K562 (cell line): ENCODE measurements at regions not wholly inside any gene's neighbourhood (a gene's known extent, or its start where the extent isn't known, plus 50 kb on each side); places are given as distances from the start of the nearest gene placed in this dataset.

ENCODE experiments used
- ATAC-seq: fragments of 200-7000 bp; cut with Tn5 transposase; 3 replicates; pipeline ENCODE4 v1.9.1; 2020; ENCODE audit warnings: moderate library complexity
- BruUV-seq: library from RNA; stranded (reverse); fragments of 400-500 nt; replicated peaks from 2 replicates; lab custom pipeline; 2021; lab: Mats Ljungman, UMichigan
- CTCF ChIA-PET: fragments of 300-600 bp; formaldehyde crosslinking; extraction: SDS; loops from one replicate; lab custom pipeline; 2021; ENCODE audit warnings: low intra/inter-chr PET ratio; lab: Yijun Ruan, JAX
- POLR2A ChIA-PET: fragments of 300-600, 350-650 bp; sonication (Branson Sonifier 250); formaldehyde crosslinking; extraction: SDS; loops from one replicate; lab custom pipeline; 2021; ENCODE audit warnings: antibody characterized with exemption, inconsistent platforms; lab: Yijun Ruan, JAX
- DNase-seq, 4 experiments: peaks; one replicate each; pipeline versions ENCODE4 v3.0.0 to v3.0.0-alpha.2; 2011 to 2018; ENCODE audit warnings: low spot score in 3 of 4, mixed read lengths in 3 of 4; ENCODE audit errors: extremely low read depth in 1 of 4
- FAIRE-seq: peaks from 2 replicates; lab custom pipeline; 2011; peaks lifted over from hg19 to GRCh38; lab: Jason Lieb, UNC
- H2AFZ ChIP-seq: 2 replicates; pipeline ENCODE4 v1.6.0; 2011; ENCODE audit warnings: low read depth, low read length, control low read depth, inconsistent platforms
- H3K27ac ChIP-seq: fragments of 200-600 bp; 3 replicates; pipeline ENCODE4 v1.8.0; 2011; ENCODE audit warnings: low read depth, mild to moderate bottlenecking, control low read depth, inconsistent platforms, low read length, moderate library complexity, mixed read lengths; ENCODE audit errors: extremely low read depth
- H3K27me3 ChIP-seq, 2 experiments: fragments of 300-600 bp in 1 of 2; 2 replicates in 1 of 2; 3 replicates in 1 of 2; pipeline versions ENCODE4 v1.6.0 to v1.8.0; 2011; ENCODE audit warnings: inconsistent platforms in 2 of 2, low read length in 2 of 2, mild to moderate bottlenecking in 1 of 2, mixed read lengths in 1 of 2, moderate library complexity in 1 of 2; ENCODE audit not compliant: control insufficient read depth in 2 of 2, insufficient read depth in 2 of 2
- H3K36me3 ChIP-seq: fragments of 300-600 bp; 3 replicates; pipeline ENCODE4 v1.8.0; 2011; ENCODE audit warnings: mild to moderate bottlenecking, low read length, inconsistent platforms; ENCODE audit not compliant: control insufficient read depth, insufficient read depth
- H3K4me1 ChIP-seq, 2 experiments: fragments of 200-600 bp in 1 of 2; replicated peaks in 1 of 2; 2 replicates in 1 of 2; 3 replicates in 1 of 2; pipeline versions ENCODE4 v1.5.1 to v1.8.0; 2011; ENCODE audit warnings: inconsistent platforms in 2 of 2, low read length in 2 of 2, mild to moderate bottlenecking in 1 of 2, mixed read lengths in 1 of 2, moderate library complexity in 1 of 2; ENCODE audit not compliant: control insufficient read depth in 2 of 2, insufficient read depth in 2 of 2
- H3K4me2 ChIP-seq: 2 replicates; pipeline ENCODE4 v1.6.1; 2011; ENCODE audit warnings: low read length, control low read depth, inconsistent platforms, mixed read lengths; ENCODE audit not compliant: insufficient read depth
- H3K4me3 ChIP-seq: fragments of 200-600 bp; sonication (generic), shearing (Covaris generic); 2 replicates; pipeline ENCODE4 v1.5.1; 2016; ENCODE audit warnings: control low read depth, inconsistent platforms
- H3K79me2 ChIP-seq: fragments of 200-600 bp; 3 replicates; pipeline ENCODE4 v1.8.0; 2011; ENCODE audit warnings: low read length, inconsistent platforms; ENCODE audit not compliant: control insufficient read depth, insufficient read depth
- H3K9ac ChIP-seq, 2 experiments: 2 replicates each; pipeline versions ENCODE4 v1.6.0 to v1.6.1; 2011; ENCODE audit warnings: low read depth in 2 of 2, low read length in 2 of 2, control low read depth in 1 of 2, inconsistent platforms in 1 of 2, mild to moderate bottlenecking in 1 of 2, mixed read lengths in 1 of 2; ENCODE audit not compliant: insufficient read depth in 1 of 2
- H3K9me1 ChIP-seq: one replicate; pipeline ENCODE4 v1.6.0; 2011; ENCODE audit warnings: inconsistent platforms, mild to moderate bottlenecking, low read length, moderate library complexity; ENCODE audit not compliant: control insufficient read depth, insufficient read depth
- H3K9me3 ChIP-seq: replicated peaks from 2 replicates; pipeline ENCODE4 v1.5.1; 2011; ENCODE audit warnings: low read depth, low read length, inconsistent platforms; ENCODE audit not compliant: control insufficient read depth, insufficient read depth
- H4K20me1 ChIP-seq: replicated peaks from 2 replicates; pipeline ENCODE4 v1.6.1; 2011; ENCODE audit warnings: low read length, inconsistent platforms, mixed read lengths; ENCODE audit not compliant: control insufficient read depth, insufficient read depth
- FOXA1 ChIP-seq: fragments of 450-650 bp; IDR thresholded peaks from 2 replicates; pipeline ENCODE4 v1.6.1; 2016; ENCODE audit warnings: mild to moderate bottlenecking, borderline replicate concordance
- HDAC8 ChIP-seq: fragments of 450-650 bp; IDR thresholded peaks from 2 replicates; pipeline ENCODE4 v1.6.1; 2016; ENCODE audit warnings: mild to moderate bottlenecking, missing genetic modification characterization, moderate library complexity, missing compliant biosample characterization
- HNRNPUL1 ChIP-seq: fragments of 200-400 bp; formaldehyde crosslinking; IDR thresholded peaks from 2 replicates; pipeline ENCODE4 v1.6.1; 2017; ENCODE audit warnings: low read length
- PHF20 ChIP-seq: fragments of 450-650 bp; IDR thresholded peaks from 2 replicates; pipeline ENCODE4 v1.6.1; 2018; ENCODE audit not compliant: partially characterized antibody
- RBBP5 ChIP-seq: fragments of 200-600 bp; sonication (generic); IDR thresholded peaks from 2 replicates; pipeline ENCODE4 v1.6.1; 2012; ENCODE audit warnings: borderline replicate concordance, mild to moderate bottlenecking, low read length, control low read depth, inconsistent platforms; ENCODE audit not compliant: insufficient read depth, poor library complexity, severe bottlenecking
- SRF ChIP-seq, 2 experiments: fragments of 250-450, 450-650 bp in 1 of 2; sonication (Bioruptor Pico) in 1 of 2; sonication (generic) in 1 of 2; formaldehyde crosslinking; IDR thresholded peaks; 2 replicates each; pipeline versions ENCODE4 v1.5.0 to v1.5.1; 2020 to 2022; ENCODE audit warnings: mild to moderate bottlenecking in 1 of 2, missing genetic modification reagents in 1 of 2
- TAF15 ChIP-seq: fragments of 200-400 bp; formaldehyde crosslinking; IDR thresholded peaks from 2 replicates; pipeline ENCODE4 v1.6.1; 2017; ENCODE audit warnings: mild to moderate bottlenecking, low read depth, low read length, moderate library complexity
- TBL1XR1 ChIP-seq, 2 experiments: IDR thresholded peaks; 2 replicates each; pipeline ENCODE4 v1.6.1; 2012; ENCODE audit warnings: improper control_type of control experiment in 2 of 2, low read length in 2 of 2, mild to moderate bottlenecking in 1 of 2
- TFAM ChIP-seq: fragments of 250-450 bp; sonication (Bioruptor Pico); conservative IDR thresholded peaks from 2 replicates; pipeline ENCODE4 v1.5.0; 2021; ENCODE audit warnings: mild to moderate bottlenecking, moderate library complexity
- ZBED1 ChIP-seq: IDR thresholded peaks from 2 replicates; pipeline ENCODE4 v1.6.1; 2014
- ZKSCAN8 ChIP-seq: fragments of 200-800 bp; sonication (Bioruptor generic); IDR thresholded peaks from 2 replicates; pipeline ENCODE4 v1.6.1; 2016; ENCODE audit warnings: missing genetic modification characterization, missing compliant biosample characterization
- ZNF224 ChIP-seq: sonication (generic); formaldehyde crosslinking; IDR thresholded peaks from 2 replicates; pipeline ENCODE4 v1.8.0; 2022; ENCODE audit warnings: mild to moderate bottlenecking, missing genetic modification reagents
- WGBS: fragments of 100-300 bp; shearing (Covaris generic); methylation state at CpG from one replicate; pipeline ENCODE4 v1.1.6; 2016; ENCODE audit warnings: low coverage, mixed read lengths; ENCODE audit not compliant: insufficient coverage; ENCODE audit errors: missing lambda C conversion rate; 5-methylcytosine and 5-hydroxymethylcytosine counted together
- in situ Hi-C: fragments of 300-500 bp; cut with MboI; formaldehyde crosslinking; loops from 4 replicates; pipeline ENCODE4 v1.15.0; 2018; ENCODE audit warnings: inconsistent platforms, mixed read lengths
- intact Hi-C: fragments of 100-400 bp; cut with micrococcal nuclease; formaldehyde crosslinking; loops from 2 replicates; pipeline ENCODE4 v1.14.2; 2022
- TF ChIP-seq, protein P1 (sequence below): fragments of 250-450 bp; sonication (Bioruptor Pico); IDR thresholded peaks from 2 replicates; pipeline ENCODE4 v1.5.0; 2022; ENCODE audit warnings: mild to moderate bottlenecking

GRCh38 chr13:76463314-76463713 is 422.9 kb downstream of the KCTD12 start (continued):
- TF ChIP-seq, protein P1, sequence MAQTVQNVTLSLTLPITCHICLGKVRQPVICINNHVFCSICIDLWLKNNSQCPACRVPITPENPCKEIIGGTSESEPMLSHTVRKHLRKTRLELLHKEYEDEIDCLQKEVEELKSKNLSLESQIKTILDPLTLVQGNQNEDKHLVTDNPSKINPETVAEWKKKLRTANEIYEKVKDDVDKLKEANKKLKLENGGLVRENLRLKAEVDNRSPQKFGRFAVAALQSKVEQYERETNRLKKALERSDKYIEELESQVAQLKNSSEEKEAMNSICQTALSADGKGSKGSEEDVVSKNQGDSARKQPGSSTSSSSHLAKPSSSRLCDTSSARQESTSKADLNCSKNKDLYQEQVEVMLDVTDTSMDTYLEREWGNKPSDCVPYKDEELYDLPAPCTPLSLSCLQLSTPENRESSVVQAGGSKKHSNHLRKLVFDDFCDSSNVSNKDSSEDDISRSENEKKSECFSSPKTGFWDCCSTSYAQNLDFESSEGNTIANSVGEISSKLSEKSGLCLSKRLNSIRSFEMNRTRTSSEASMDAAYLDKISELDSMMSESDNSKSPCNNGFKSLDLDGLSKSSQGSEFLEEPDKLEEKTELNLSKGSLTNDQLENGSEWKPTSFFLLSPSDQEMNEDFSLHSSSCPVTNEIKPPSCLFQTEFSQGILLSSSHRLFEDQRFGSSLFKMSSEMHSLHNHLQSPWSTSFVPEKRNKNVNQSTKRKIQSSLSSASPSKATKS (CRISPR knock-in tag): no peak

- FAIRE-seq: no peak
- H3K4me3 ChIP-seq: no peak overlapping the region
- CTCF ChIA-PET: no interaction called here
- DNase-seq: no peak
- H3K27me3 ChIP-seq: no peaks in the 10 kb centered on the region
- TF ChIP-seq FOXA1 (no peak), TBL1XR1 (IDR thresholded peaks at IDR 0.05; ENCODE audit: low read length in 2 of 2) (no peak), PHF20 (no peak), ZBED1 (no peak), RBBP5 (no peak), HDAC8 (tag) (no peak), HNRNPUL1 (no peak), TFAM (CRISPR knock-in tag) (no peak), ZNF224 (no peak), TAF15 (no peak), ZKSCAN8 (CRISPR knock-in tag) (no peak), SRF (CRISPR knock-in tag; IDR thresholded peaks at IDR 0.05) (no peak)
- no peak for ATAC-seq
- no peaks in the 10 kb centered on the region for H3K36me3 ChIP-seq
- POLR2A ChIA-PET: no interaction called here
- H3K27ac ChIP-seq: no peak overlapping the region
- no TSS peak for BruUV-seq
- no peaks in the 10 kb centered on the region for H4K20me1 ChIP-seq
- H3K4me2 ChIP-seq: no peak overlapping the region
- no peaks in the 10 kb centered on the region for H3K4me1 ChIP-seq
- H3K9me3 ChIP-seq: no peaks in the 10 kb centered on the region
- H3K9me1 ChIP-seq: no peaks in the 10 kb centered on the region
- 0% methylated on average over 3 of the region's 4 CpGs for WGBS
- no peak overlapping the region for H3K9ac ChIP-seq
- H2AFZ ChIP-seq: no peak overlapping the region
- H3K79me2 ChIP-seq: no peaks in the 10 kb centered on the region
- in situ Hi-C loops: no loop called here
- intact Hi-C loops: no loop called here
These were observed 424.2 kb downstream of the KCTD12 start for GRCh38 chr13:76461999-76462398.
